Panc1 (cell line): ENCODE measurements at regions not wholly inside any gene's neighbourhood (a gene's known extent, or its start where the extent isn't known, plus 50 kb on each side); places are given as distances from the start of the nearest gene placed in this dataset.
"Not testable (repeated sequence)": the region's sequence is repeated elsewhere in the genome, so short reads cannot be mapped to it uniquely, and the experiment has no call there.

Experiments used
- ATAC-seq: fragments of 200-7000 bp; cut with Tn5 transposase; 2 replicates; pipeline ENCODE4 v1.9.1; 2020; ENCODE audit warnings: mild to moderate bottlenecking, moderate library complexity
- BruUV-seq: library from RNA; stranded (reverse); fragments of 400-500 nt; replicated peaks from 2 replicates; lab custom pipeline; 2021; lab: Mats Ljungman, UMichigan
- CTCF ChIA-PET: fragments of 300-600 bp; sonication (Branson Sonifier 250); formaldehyde crosslinking; loops from one replicate; lab custom pipeline; 2022; ENCODE audit warnings: antibody characterized with exemption; lab: Charles Lee
- POLR2A ChIA-PET: fragments of 300-600 bp; sonication (Branson Sonifier 250); formaldehyde crosslinking; loops from one replicate; lab custom pipeline; 2022; ENCODE audit warnings: antibody characterized with exemption; lab: Charles Lee
- DNase-seq: peaks from one replicate; pipeline ENCODE4 v3.0.0-alpha.2; 2010; ENCODE audit warnings: low read depth, low spot score
- H3K27ac ChIP-seq: 2 replicates; pipeline ENCODE4 v1.5.1; 2011; ENCODE audit warnings: mild to moderate bottlenecking, low read length, inconsistent platforms
- H3K27me3 ChIP-seq: fragments of 200-500 bp; sonication (Bioruptor generic); 2 replicates; pipeline ENCODE4 v1.6.0; 2014; ENCODE audit warnings: low read length, inconsistent platforms; ENCODE audit not compliant: control insufficient read depth, insufficient read depth
- H3K36me3 ChIP-seq: fragments of 200-500 bp; sonication (Bioruptor generic); 2 replicates; pipeline ENCODE4 v1.5.1; 2014; ENCODE audit warnings: inconsistent platforms, mild to moderate bottlenecking, low read length, moderate library complexity; ENCODE audit not compliant: control insufficient read depth, insufficient read depth
- H3K4me1 ChIP-seq: 2 replicates; pipeline ENCODE4 v1.5.1; 2011; ENCODE audit warnings: inconsistent platforms, mild to moderate bottlenecking, low read length, moderate library complexity; ENCODE audit not compliant: control insufficient read depth, insufficient read depth
- H3K4me3 ChIP-seq, 2 experiments: 2 replicates each; pipeline ENCODE4 v1.5.1; 2011 to 2012; ENCODE audit warnings: low read depth in 2 of 2, low read length in 2 of 2, mild to moderate bottlenecking in 2 of 2, inconsistent platforms in 1 of 2, moderate library complexity in 1 of 2
- H3K9me3 ChIP-seq: fragments of 200-500 bp; sonication (Bioruptor generic); 2 replicates; pipeline ENCODE4 v1.5.1; 2014; ENCODE audit warnings: low read depth, mild to moderate bottlenecking, inconsistent platforms, low read length, moderate library complexity; ENCODE audit not compliant: control insufficient read depth, insufficient read depth
- POLR2AphosphoS5 ChIP-seq: IDR thresholded peaks from 2 replicates; pipeline ENCODE4 v1.6.1; 2012; ENCODE audit warnings: mild to moderate bottlenecking, low read depth, low read length, moderate library complexity
- SIN3A ChIP-seq: IDR thresholded peaks from 2 replicates; pipeline ENCODE4 v1.6.1; 2012; ENCODE audit warnings: low read depth, mild to moderate bottlenecking, low read length, moderate library complexity, borderline replicate concordance; ENCODE audit not compliant: insufficient read depth
- TCF7L2 ChIP-seq: IDR thresholded peaks from 2 replicates; pipeline ENCODE4 v1.6.1; 2011; ENCODE audit warnings: mild to moderate bottlenecking, low read depth, low read length, inconsistent platforms
- in situ Hi-C: cut with HindIII; loops from 2 replicates; pipeline ENCODE4 v1.10.0; 2016; ENCODE audit warnings: low sequenced_read_pairs, low pct_unique_long_range_greater_than_20kb
- intact Hi-C: fragments of 100-400 bp; cut with micrococcal nuclease; formaldehyde crosslinking; loops from one replicate; pipeline ENCODE4 v1.10.0; 2022; ENCODE audit not compliant: unreplicated experiment
- TF ChIP-seq, protein P1 (sequence below): fragments of 450-650 bp; IDR thresholded peaks from 2 replicates; pipeline ENCODE4 v1.5.1; 2017; ENCODE audit warnings: mild to moderate bottlenecking
- TF ChIP-seq, protein P2 (sequence below), 2 experiments: IDR thresholded peaks; 2 replicates each; pipeline ENCODE4 v1.6.1; 2011 to 2012; ENCODE audit warnings: low read depth in 2 of 2, control low read depth in 1 of 2, low read length in 1 of 2, mild to moderate bottlenecking in 1 of 2, moderate library complexity in 1 of 2; ENCODE audit not compliant: insufficient read depth in 1 of 2

DNA sequence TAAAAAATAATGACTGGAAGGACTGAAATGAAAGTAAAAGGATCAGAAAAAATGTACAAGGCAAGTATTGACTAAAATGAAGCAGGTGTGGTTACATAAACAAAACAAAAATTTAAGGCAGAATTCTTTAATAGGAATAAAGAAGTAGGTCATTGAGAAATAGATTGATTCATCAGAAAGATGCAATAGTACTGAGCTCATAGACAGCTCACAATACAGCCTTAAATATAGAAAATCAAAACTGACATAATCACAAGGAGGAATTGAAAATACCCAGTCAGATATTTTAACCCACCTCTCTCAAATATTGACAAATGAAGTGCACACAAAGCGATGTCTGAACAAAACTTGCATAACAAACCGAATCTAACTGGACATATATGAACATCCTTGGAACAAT lies 366.8 kb upstream of the DPYD start:
- ATAC-seq = no peak
- POLR2A ChIA-PET = no interaction called here
- CTCF ChIA-PET = no interaction called here
- intact Hi-C loops = no loop called here
- H3K27ac ChIP-seq = no peak overlapping the region
- no peaks in the 10 kb centered on the region for H3K27me3 ChIP-seq
- no peaks in the 10 kb centered on the region for H3K9me3 ChIP-seq
- no peak overlapping the region for H3K4me3 ChIP-seq
- TF ChIP-seq, protein P1, sequence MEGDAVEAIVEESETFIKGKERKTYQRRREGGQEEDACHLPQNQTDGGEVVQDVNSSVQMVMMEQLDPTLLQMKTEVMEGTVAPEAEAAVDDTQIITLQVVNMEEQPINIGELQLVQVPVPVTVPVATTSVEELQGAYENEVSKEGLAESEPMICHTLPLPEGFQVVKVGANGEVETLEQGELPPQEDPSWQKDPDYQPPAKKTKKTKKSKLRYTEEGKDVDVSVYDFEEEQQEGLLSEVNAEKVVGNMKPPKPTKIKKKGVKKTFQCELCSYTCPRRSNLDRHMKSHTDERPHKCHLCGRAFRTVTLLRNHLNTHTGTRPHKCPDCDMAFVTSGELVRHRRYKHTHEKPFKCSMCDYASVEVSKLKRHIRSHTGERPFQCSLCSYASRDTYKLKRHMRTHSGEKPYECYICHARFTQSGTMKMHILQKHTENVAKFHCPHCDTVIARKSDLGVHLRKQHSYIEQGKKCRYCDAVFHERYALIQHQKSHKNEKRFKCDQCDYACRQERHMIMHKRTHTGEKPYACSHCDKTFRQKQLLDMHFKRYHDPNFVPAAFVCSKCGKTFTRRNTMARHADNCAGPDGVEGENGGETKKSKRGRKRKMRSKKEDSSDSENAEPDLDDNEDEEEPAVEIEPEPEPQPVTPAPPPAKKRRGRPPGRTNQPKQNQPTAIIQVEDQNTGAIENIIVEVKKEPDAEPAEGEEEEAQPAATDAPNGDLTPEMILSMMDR = no peak
- TF ChIP-seq, protein P2, sequence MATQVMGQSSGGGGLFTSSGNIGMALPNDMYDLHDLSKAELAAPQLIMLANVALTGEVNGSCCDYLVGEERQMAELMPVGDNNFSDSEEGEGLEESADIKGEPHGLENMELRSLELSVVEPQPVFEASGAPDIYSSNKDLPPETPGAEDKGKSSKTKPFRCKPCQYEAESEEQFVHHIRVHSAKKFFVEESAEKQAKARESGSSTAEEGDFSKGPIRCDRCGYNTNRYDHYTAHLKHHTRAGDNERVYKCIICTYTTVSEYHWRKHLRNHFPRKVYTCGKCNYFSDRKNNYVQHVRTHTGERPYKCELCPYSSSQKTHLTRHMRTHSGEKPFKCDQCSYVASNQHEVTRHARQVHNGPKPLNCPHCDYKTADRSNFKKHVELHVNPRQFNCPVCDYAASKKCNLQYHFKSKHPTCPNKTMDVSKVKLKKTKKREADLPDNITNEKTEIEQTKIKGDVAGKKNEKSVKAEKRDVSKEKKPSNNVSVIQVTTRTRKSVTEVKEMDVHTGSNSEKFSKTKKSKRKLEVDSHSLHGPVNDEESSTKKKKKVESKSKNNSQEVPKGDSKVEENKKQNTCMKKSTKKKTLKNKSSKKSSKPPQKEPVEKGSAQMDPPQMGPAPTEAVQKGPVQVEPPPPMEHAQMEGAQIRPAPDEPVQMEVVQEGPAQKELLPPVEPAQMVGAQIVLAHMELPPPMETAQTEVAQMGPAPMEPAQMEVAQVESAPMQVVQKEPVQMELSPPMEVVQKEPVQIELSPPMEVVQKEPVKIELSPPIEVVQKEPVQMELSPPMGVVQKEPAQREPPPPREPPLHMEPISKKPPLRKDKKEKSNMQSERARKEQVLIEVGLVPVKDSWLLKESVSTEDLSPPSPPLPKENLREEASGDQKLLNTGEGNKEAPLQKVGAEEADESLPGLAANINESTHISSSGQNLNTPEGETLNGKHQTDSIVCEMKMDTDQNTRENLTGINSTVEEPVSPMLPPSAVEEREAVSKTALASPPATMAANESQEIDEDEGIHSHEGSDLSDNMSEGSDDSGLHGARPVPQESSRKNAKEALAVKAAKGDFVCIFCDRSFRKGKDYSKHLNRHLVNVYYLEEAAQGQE (IDR thresholded peaks at IDR 0.05; ENCODE audit: insufficient read depth in 1 of 2, low read depth in 2 of 2, low read length in 1 of 2) = no peak
- TF ChIP-seq TCF7L2 = no peak
- no peak for TF ChIP-seq SIN3A
- TF ChIP-seq POLR2AphosphoS5 = no peak
- H3K36me3 ChIP-seq = no peaks in the 10 kb centered on the region
- BruUV-seq = no TSS peak
- in situ Hi-C loops = no loop called here
- DNase-seq = no peak
- H3K4me1 ChIP-seq = no peaks in the 10 kb centered on the region

DNA sequence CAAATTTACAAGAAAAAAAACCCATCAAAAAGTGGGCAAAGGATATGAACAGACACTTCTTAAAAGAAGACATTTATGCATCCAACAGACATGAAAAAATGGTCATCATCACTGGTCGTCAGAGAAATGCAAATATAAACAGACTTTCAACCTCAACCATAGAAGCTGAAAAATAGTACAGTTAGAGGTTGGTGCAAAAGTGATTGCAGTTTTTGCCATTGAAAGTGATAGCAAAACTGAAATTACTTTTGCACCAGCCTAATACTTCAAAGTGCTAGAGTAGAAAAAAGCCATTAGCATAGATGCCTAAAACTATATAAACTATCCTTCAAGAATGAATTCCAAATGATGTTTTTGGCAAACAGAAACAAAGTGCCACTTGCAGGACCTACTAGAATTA lies 365.8 kb upstream of the DPYD start:
- no peak for DNase-seq
- no peak overlapping the region for H3K4me3 ChIP-seq
- H3K9me3 ChIP-seq = no peaks in the 10 kb centered on the region
- ATAC-seq = no peak
- TF ChIP-seq POLR2AphosphoS5 (no peak), TCF7L2 (no peak)
- TF ChIP-seq, protein P2 (IDR thresholded peaks at IDR 0.05; ENCODE audit: insufficient read depth in 1 of 2, low read depth in 2 of 2, low read length in 1 of 2) = no peak
- no peaks in the 10 kb centered on the region for H3K27me3 ChIP-seq
- H3K4me1 ChIP-seq = no peaks in the 10 kb centered on the region
- no peaks in the 10 kb centered on the region for H3K36me3 ChIP-seq
- CTCF ChIA-PET = no interaction called here
- intact Hi-C loops (no loop called here), in situ Hi-C loops (no loop called here)
- no TSS peak for BruUV-seq
- POLR2A ChIA-PET = no interaction called here
- H3K27ac ChIP-seq = no peak overlapping the region

DNA sequence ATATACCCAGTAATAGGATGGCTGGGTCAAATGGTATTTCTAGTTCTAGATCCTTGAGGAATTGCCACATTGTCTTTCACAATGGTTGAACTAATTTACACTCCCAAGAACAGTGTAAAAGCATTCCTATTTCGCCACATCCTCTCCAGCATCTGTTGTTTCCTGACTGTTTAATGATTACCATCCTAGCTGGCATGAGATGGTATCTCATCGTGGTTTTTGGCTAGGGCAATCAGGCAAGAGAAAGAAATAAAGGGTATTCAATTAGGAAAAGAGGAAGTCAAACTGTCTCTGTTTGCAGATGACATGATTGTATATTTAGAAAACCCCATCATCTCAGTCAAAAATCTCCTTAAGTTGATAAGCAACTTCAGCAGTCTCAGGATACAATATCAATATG lies 364.5 kb upstream of the DPYD start:
- H3K4me1 ChIP-seq, ATAC-seq, H3K36me3 ChIP-seq, intact Hi-C loops, H3K4me3 ChIP-seq, BruUV-seq, in situ Hi-C loops, CTCF ChIA-PET, H3K27ac ChIP-seq, POLR2A ChIA-PET, H3K9me3 ChIP-seq, DNase-seq, H3K27me3 ChIP-seq: not testable (repeated sequence)
